T-cell (primary cell): ENCODE measurements at regions not wholly inside any gene's neighbourhood (a gene's known extent, or its start where the extent isn't known, plus 50 kb on each side); places are given as distances from the start of the nearest gene placed in this dataset.
"Not testable (repeated sequence)": the region's sequence is repeated elsewhere in the genome, so short reads cannot be mapped to it uniquely, and the experiment has no call there.

ENCODE experiments used
- ATAC-seq, 4 experiments: fragments of 200-7000 bp in 3 of 4; fragments of 150-1000 bp in 1 of 4; cut with Tn5 transposase; replicated peaks in 1 of 4; 1 replicate in 3 of 4; 2 replicates in 1 of 4; pipeline ENCODE4 v1.10.0; 2021; ENCODE audit warnings: moderate library complexity in 3 of 4, mild to moderate bottlenecking in 2 of 4, moderate number of reproducible peaks in 1 of 4
- CTCF ChIA-PET, 2 donors: fragments of 300-600 bp; sonication (Branson Sonifier 250); formaldehyde crosslinking; loops; one replicate each; lab custom pipeline; 2022; ENCODE audit warnings: antibody characterized with exemption in 2 of 2; lab: Charles Lee
- POLR2A ChIA-PET, 2 donors: fragments of 300-600 bp; sonication (Branson Sonifier 250); formaldehyde crosslinking; loops; one replicate each; lab custom pipeline; 2022; ENCODE audit warnings: antibody characterized with exemption in 2 of 2; lab: Charles Lee
- DNase-seq, 35 experiments: peaks; one replicate each; pipeline versions ENCODE4 v3.0.0 to v3.0.0-alpha.2; 2013 to 2023
- H3K27ac ChIP-seq: one replicate; pipeline ENCODE4 v1.5.1; 2013; ENCODE audit warnings: low read length
- H3K27me3 ChIP-seq, 2 experiments: replicated peaks in 1 of 2; 1 replicate in 1 of 2; 2 replicates in 1 of 2; pipeline versions ENCODE4 v1.6.1 to v1.7.0; 2013; ENCODE audit warnings: low read length in 1 of 2, mixed read lengths in 1 of 2; ENCODE audit not compliant: control insufficient read depth in 2 of 2, insufficient read depth in 2 of 2; ENCODE audit errors: extremely low read depth in 1 of 2
- H3K36me3 ChIP-seq, 2 donors: 1 replicate in 1 of 2; 2 replicates in 1 of 2; pipeline versions ENCODE4 v1.6.1 to v1.7.0; 2013; ENCODE audit warnings: low read length in 1 of 2; ENCODE audit not compliant: control insufficient read depth in 2 of 2, insufficient read depth in 1 of 2; ENCODE audit errors: extremely low read depth in 1 of 2
- H3K4me1 ChIP-seq, 2 experiments: 1 replicate in 1 of 2; 2 replicates in 1 of 2; pipeline versions ENCODE4 v1.6.1 to v1.7.0; 2013; ENCODE audit warnings: low read length in 2 of 2, mixed read lengths in 1 of 2; ENCODE audit not compliant: insufficient read depth in 2 of 2, control insufficient read depth in 1 of 2; ENCODE audit errors: extremely low read depth in 1 of 2
- H3K4me3 ChIP-seq, 2 donors: 1 replicate in 1 of 2; 2 replicates in 1 of 2; pipeline versions ENCODE4 v1.5.1 to v1.7.0; 2013; ENCODE audit warnings: mild to moderate bottlenecking in 2 of 2, low read length in 1 of 2, moderate library complexity in 1 of 2; ENCODE audit not compliant: control insufficient read depth in 1 of 2; ENCODE audit errors: extremely low read depth in 1 of 2
- H3K9me3 ChIP-seq: 2 replicates; pipeline ENCODE4 v1.7.0; 2013
- H3K27ac Mint-ChIP-seq, 2 donors: one replicate each; pipeline ENCODE4 v1.8.0; 2020 to 2021; ENCODE audit warnings: mild to moderate bottlenecking in 2 of 2, mixed read lengths in 2 of 2
- H3K27me3 Mint-ChIP-seq, 2 donors: one replicate each; pipeline ENCODE4 v1.8.0; 2021 to 2022; ENCODE audit warnings: mixed read lengths in 2 of 2
- H3K36me3 Mint-ChIP-seq: one replicate; pipeline ENCODE4 v1.8.0; 2021; ENCODE audit warnings: mixed read lengths
- H3K4me1 Mint-ChIP-seq, 3 donors: one replicate each; pipeline ENCODE4 v1.8.0; 2020 to 2022; ENCODE audit warnings: mixed read lengths in 3 of 3, mild to moderate bottlenecking in 1 of 3
- H3K4me3 Mint-ChIP-seq, 3 donors: one replicate each; pipeline ENCODE4 v1.8.0; 2020 to 2022; ENCODE audit warnings: mild to moderate bottlenecking in 3 of 3, mixed read lengths in 3 of 3, moderate library complexity in 3 of 3
- H3K9me3 Mint-ChIP-seq, 3 donors: one replicate each; pipeline ENCODE4 v1.8.0; 2020 to 2022; ENCODE audit warnings: mixed read lengths in 3 of 3
- WGBS: methylation state at CpG from one replicate; pipeline ENCODE4 v1.1.5; 2013; ENCODE audit warnings: missing lambda C conversion rate; ENCODE audit not compliant: insufficient coverage; 5-methylcytosine and 5-hydroxymethylcytosine counted together

- H3K4me1 Mint-ChIP-seq = no peaks in the 10 kb centered on the region
Observed at GRCh38 chr20:48403167-48403761, 424.5 kb downstream of the PREX1 start.

GRCh38 chr20:48401359-48401758 lies 426.4 kb downstream of the PREX1 start:
- no peaks in the 10 kb centered on the region for H3K9me3 ChIP-seq
- 83% methylated on average over 1 of the region's 6 CpGs for WGBS
- Mint-ChIP-seq H3K4me3 (no peak overlapping the region), H3K9me3 (no peaks in the 10 kb centered on the region), H3K4me1 (no peaks in the 10 kb centered on the region), H3K27ac (no peak overlapping the region), H3K36me3 (no peaks in the 10 kb centered on the region), H3K27me3 (peaks cover 13 to 34% of the 10 kb centered on the region in 2 donors)
- ChIA-PET POLR2A (no interaction called here), CTCF (no interaction called here)
- H3K4me3 ChIP-seq = no peak overlapping the region
- H3K27me3 ChIP-seq = peaks cover 0 to 40% of the 10 kb centered on the region in 2 experiments
- no peak overlapping the region for H3K27ac ChIP-seq
- H3K36me3 ChIP-seq = no peaks in the 10 kb centered on the region
- ATAC-seq (no peak), DNase-seq (no peak)
- H3K4me1 ChIP-seq = no peaks in the 10 kb centered on the region

More at GRCh38 chr20:48403167-48403761, 424.5 kb downstream of the PREX1 start:
- 52% methylated on average over 4 of the region's 7 CpGs for WGBS
- no peaks in the 10 kb centered on the region for H3K9me3 Mint-ChIP-seq
- H3K36me3 Mint-ChIP-seq = no peaks in the 10 kb centered on the region
- no peak overlapping the region for H3K27ac Mint-ChIP-seq
- peaks cover 0 to 40% of the 10 kb centered on the region in 2 experiments for H3K27me3 ChIP-seq
- DNase-seq (no peak), ATAC-seq (no peak)
- H3K4me3 ChIP-seq = no peak overlapping the region
- POLR2A ChIA-PET = no interaction called here
- CTCF ChIA-PET = no interaction called here
- H3K4me1 ChIP-seq = no peaks in the 10 kb centered on the region
- no peak overlapping the region for H3K27ac ChIP-seq
- no peaks in the 10 kb centered on the region for H3K9me3 ChIP-seq
- H3K36me3 ChIP-seq = no peaks in the 10 kb centered on the region
- H3K4me3 Mint-ChIP-seq = no peak overlapping the region
- H3K27me3 Mint-ChIP-seq = peaks cover 13 to 27% of the 10 kb centered on the region in 2 donors

- no peak overlapping the region for H3K4me3 Mint-ChIP-seq
- WGBS = 74% methylated on average over 6 of the region's 8 CpGs
- POLR2A ChIA-PET = no interaction called here
Observed at GRCh38 chr20:48400009-48400408, 427.8 kb downstream of the PREX1 start.

DNA sequence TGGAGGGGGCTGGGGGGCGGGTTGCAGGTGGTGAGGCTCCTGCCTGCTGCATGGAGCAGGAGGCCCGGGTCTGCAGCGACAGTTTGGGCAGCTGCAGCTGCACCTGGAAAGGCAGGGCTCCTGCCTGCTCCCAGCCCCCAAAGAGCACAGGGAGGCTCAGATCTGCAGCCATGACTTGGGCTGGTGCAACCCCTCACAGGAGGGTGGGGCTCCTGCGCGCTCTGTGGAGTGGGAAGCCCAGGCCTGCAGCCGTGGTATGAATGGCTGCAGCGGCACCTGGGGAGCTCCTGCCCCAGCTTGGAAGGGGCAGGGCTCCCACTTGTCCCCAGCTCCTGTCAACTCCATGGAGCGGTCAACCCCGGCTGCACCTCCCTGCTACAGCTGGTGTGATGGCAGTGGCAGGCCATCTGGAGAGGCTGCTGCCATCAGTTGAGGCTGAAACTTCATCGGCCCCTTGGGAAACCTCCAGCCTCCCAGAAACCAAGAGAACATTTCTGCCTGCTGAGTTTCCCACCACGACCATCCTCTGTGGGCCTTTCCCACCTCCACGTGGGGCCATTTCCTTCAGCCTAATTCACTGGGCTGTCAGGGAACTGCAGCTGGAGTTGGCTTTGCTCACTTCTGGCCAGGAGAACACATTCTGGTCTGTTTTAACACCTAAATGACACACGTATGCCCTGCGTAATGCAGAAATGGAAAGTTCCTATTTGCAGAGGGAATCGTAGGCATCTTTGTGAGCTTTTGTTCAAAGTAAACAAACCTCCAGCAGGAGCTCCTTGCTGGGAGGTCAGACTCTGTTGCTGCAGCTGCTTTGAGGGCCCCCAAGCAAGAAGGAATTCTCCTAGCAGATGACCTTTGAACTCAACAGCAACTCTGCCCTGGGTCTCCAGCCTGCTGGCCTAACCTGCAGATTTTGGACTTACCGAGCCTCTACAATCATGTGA lies 429.0 kb downstream of the PREX1 start:
- no peaks in the 10 kb centered on the region for H3K4me1 ChIP-seq
- Mint-ChIP-seq H3K27me3 (peaks cover 14 to 30% of the 10 kb centered on the region in 2 donors), H3K27ac (no peak overlapping the region), H3K36me3 (no peaks in the 10 kb centered on the region), H3K4me1 (no peaks in the 10 kb centered on the region), H3K4me3 (no peak overlapping the region), H3K9me3 (no peaks in the 10 kb centered on the region)
- H3K36me3 ChIP-seq = no peaks in the 10 kb centered on the region
- POLR2A ChIA-PET = no interaction called here
- no peak overlapping the region for H3K27ac ChIP-seq
- ATAC-seq = no peak
- 65% methylated on average over 15 of the region's 16 CpGs for WGBS
- CTCF ChIA-PET = interaction anchor here in 1 of 2 donors (0.6 kb wide), 1 partner anchor 1126 kb away, joined by 6 read pairs; no protein-coding TSS in a partner anchor
- no peaks in the 10 kb centered on the region for H3K9me3 ChIP-seq
- no peak for DNase-seq
- H3K4me3 ChIP-seq = no peak overlapping the region
- H3K27me3 ChIP-seq = peaks cover 0 to 32% of the 10 kb centered on the region in 2 experiments

More at GRCh38 chr20:48400009-48400408, 427.8 kb downstream of the PREX1 start:
- ATAC-seq = no peak
- no peak overlapping the region for H3K4me3 ChIP-seq
- Mint-ChIP-seq H3K36me3 (no peaks in the 10 kb centered on the region), H3K9me3 (no peaks in the 10 kb centered on the region), H3K4me1 (no peaks in the 10 kb centered on the region), H3K27ac (no peak overlapping the region), H3K27me3 (peaks cover 16 to 35% of the 10 kb centered on the region in 2 donors)
- no peaks in the 10 kb centered on the region for H3K9me3 ChIP-seq
- H3K27me3 ChIP-seq = peaks cover 0 to 30% of the 10 kb centered on the region in 2 experiments
- no peak overlapping the region for H3K27ac ChIP-seq
- no peaks in the 10 kb centered on the region for H3K4me1 ChIP-seq
- no peaks in the 10 kb centered on the region for H3K36me3 ChIP-seq
- CTCF ChIA-PET = interaction anchor here in 1 of 2 donors (0.5 kb wide), 1 partner anchor 616 kb away, joined by 9 read pairs; no protein-coding TSS in a partner anchor
- DNase-seq = no peak

DNA sequence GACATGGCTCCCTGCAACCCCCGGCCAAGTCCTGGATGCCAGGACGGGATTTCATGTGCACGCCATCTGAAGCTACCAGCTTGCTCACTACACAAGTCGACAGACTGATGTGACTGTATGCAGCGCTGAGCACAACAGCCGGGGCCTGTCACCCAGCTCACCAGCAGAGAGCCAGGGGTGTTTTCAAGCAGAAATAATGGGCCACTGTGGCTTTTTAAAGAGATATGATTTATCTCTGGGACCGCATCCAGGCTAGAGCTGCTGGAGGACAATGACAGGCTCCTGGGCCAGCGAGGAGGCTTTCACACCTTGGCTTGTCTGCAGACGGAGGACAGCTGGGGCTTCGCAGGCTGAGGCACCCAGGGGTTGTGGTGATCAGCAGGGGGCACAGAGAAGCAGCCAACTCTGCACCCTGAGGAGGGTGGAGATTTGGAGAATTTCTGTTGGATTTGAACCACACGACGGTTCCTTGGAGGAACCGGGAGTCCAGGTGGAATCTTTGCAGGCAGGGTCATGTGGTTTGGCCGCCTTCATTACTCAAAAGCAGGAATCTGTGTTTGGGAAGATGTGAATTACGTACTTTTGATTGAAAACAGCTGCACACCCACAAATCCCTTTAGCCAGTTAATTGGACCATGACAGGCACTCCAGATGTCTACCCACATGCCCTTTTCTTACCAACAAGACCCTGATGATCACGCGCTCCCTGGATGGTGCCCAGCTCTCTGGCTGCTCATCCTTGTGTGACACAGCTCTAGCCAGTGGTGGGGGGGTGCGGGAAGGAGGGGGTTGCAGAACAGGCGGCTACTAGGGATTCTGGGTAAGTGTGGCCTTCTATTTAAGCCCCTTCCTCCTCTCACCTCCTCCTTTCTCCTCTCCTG lies 430.6 kb downstream of the PREX1 start:
- H3K4me3 ChIP-seq, H3K27ac ChIP-seq, H3K27ac Mint-ChIP-seq, CTCF ChIA-PET, H3K9me3 Mint-ChIP-seq, H3K36me3 Mint-ChIP-seq, DNase-seq, POLR2A ChIA-PET, H3K9me3 ChIP-seq, H3K36me3 ChIP-seq, ATAC-seq, H3K4me1 ChIP-seq, H3K4me3 Mint-ChIP-seq, H3K4me1 Mint-ChIP-seq: not testable (repeated sequence)
- H3K27me3 Mint-ChIP-seq = peaks cover 10 to 28% of the 10 kb centered on the region in 2 donors
- peaks cover 0 to 30% of the 10 kb centered on the region in 2 experiments for H3K27me3 ChIP-seq
- 83% methylated on average over 7 of the region's 19 CpGs for WGBS
